H1 (cell line): ENCODE measurements at regions not wholly inside any gene's neighbourhood (a gene's known extent, or its start where the extent isn't known, plus 50 kb on each side); places are given as distances from the start of the nearest gene placed in this dataset.

Experiments used
- CTCF ChIA-PET: fragments of 300-600 bp; sonication (Branson Sonifier 250); formaldehyde crosslinking; loops from one replicate; lab custom pipeline; 2021; ENCODE audit not compliant: partially characterized antibody; lab: Charles Lee
- POLR2A ChIA-PET: fragments of 300-600 bp; sonication (Branson Sonifier 250); formaldehyde crosslinking; loops from one replicate; lab custom pipeline; 2021; ENCODE audit warnings: inconsistent platforms; ENCODE audit not compliant: partially characterized antibody; lab: Charles Lee
- DNase-seq, 2 experiments: peaks; one replicate each; pipeline versions ENCODE4 v3.0.0 to v3.0.0-alpha.2; 2010 to 2022; ENCODE audit warnings: low spot score in 2 of 2, low read depth in 1 of 2, mixed read lengths in 1 of 2
- FAIRE-seq: peaks from 2 replicates; lab custom pipeline; 2011; peaks lifted over from hg19 to GRCh38; lab: Jason Lieb, UNC
- H2AFZ ChIP-seq: 2 replicates; pipeline ENCODE4 v1.8.1; 2012; ENCODE audit warnings: low read length, inconsistent platforms
- H2AK5ac ChIP-seq: 2 replicates; pipeline ENCODE4 v1.6.1; 2013; ENCODE audit warnings: low read depth, low read length
- H2BK120ac ChIP-seq: replicated peaks from 2 replicates; pipeline ENCODE3; 2013; ENCODE audit warnings: low read depth, low read length, inconsistent platforms
- H2BK12ac ChIP-seq: 2 replicates; pipeline ENCODE4 v1.6.1; 2013; ENCODE audit warnings: low read depth, low read length
- H2BK15ac ChIP-seq: 2 replicates; pipeline ENCODE4 v1.6.1; 2013; ENCODE audit warnings: low read length
- H2BK20ac ChIP-seq: 2 replicates; pipeline ENCODE4 v1.6.1; 2013; ENCODE audit warnings: low read length
- H2BK5ac ChIP-seq: 2 replicates; pipeline ENCODE4 v1.6.1; 2013; ENCODE audit warnings: low read depth, low read length
- H3K14ac ChIP-seq: 2 replicates; pipeline ENCODE4 v1.6.1; 2013; ENCODE audit warnings: inconsistent platforms; ENCODE audit not compliant: insufficient read length
- H3K18ac ChIP-seq: 2 replicates; pipeline ENCODE4 v1.6.1; 2013; ENCODE audit warnings: low read length; ENCODE audit errors: extremely low read depth
- H3K23ac ChIP-seq: 2 replicates; pipeline ENCODE4 v1.6.1; 2013; ENCODE audit warnings: inconsistent platforms; ENCODE audit not compliant: insufficient read length
- H3K23me2 ChIP-seq: 2 replicates; pipeline ENCODE4 v1.6.1; 2013; ENCODE audit warnings: low read depth, low read length
- H3K27ac ChIP-seq: 2 replicates; pipeline ENCODE4 v1.6.1; 2011; ENCODE audit warnings: low read depth, low read length, inconsistent platforms
- H3K27me3 ChIP-seq, 4 experiments: replicated peaks in 1 of 4; 1 replicate in 1 of 4; 2 replicates in 3 of 4; pipeline versions ENCODE4 v1.6.1 to v1.8.1; 2011 to 2013; ENCODE audit warnings: low read length in 3 of 4, mild to moderate bottlenecking in 3 of 4, inconsistent platforms in 2 of 4, mixed read lengths in 2 of 4, moderate library complexity in 1 of 4; ENCODE audit not compliant: control insufficient read depth in 3 of 4, insufficient read depth in 3 of 4; ENCODE audit errors: extremely low read depth in 1 of 4
- H3K36me3 ChIP-seq, 4 experiments: 2 replicates each; pipeline versions ENCODE4 v1.6.1 to v1.8.1; 2011 to 2013; ENCODE audit warnings: mild to moderate bottlenecking in 4 of 4, low read length in 3 of 4, moderate library complexity in 2 of 4, control low read depth in 1 of 4, inconsistent platforms in 1 of 4; ENCODE audit not compliant: insufficient read depth in 4 of 4, control insufficient read depth in 2 of 4
- H3K4ac ChIP-seq: replicated peaks from 2 replicates; pipeline ENCODE3; 2013; ENCODE audit warnings: low read length, low read depth, mixed read lengths, inconsistent platforms; ENCODE audit not compliant: insufficient read length
- H3K4me1 ChIP-seq, 4 experiments: replicated peaks in 1 of 4; 1 replicate in 1 of 4; 2 replicates in 3 of 4; pipeline versions ENCODE4 v1.6.1 to v1.8.1; 2011 to 2013; ENCODE audit warnings: low read length in 3 of 4, inconsistent platforms in 2 of 4, mixed read lengths in 1 of 4; ENCODE audit not compliant: insufficient read depth in 4 of 4, control insufficient read depth in 3 of 4
- H3K4me2 ChIP-seq, 2 experiments: 2 replicates each; pipeline versions ENCODE4 v1.6.1 to v1.8.1; 2011 to 2013; ENCODE audit warnings: low read depth in 2 of 2, low read length in 2 of 2, control low read depth in 1 of 2, inconsistent platforms in 1 of 2, mild to moderate bottlenecking in 1 of 2; ENCODE audit not compliant: insufficient read depth in 1 of 2
- H3K4me3 ChIP-seq, 4 experiments: fragments of 200-600, 300-600 bp in 1 of 4; sonication (generic), shearing (Covaris generic), sonication (Bioruptor Twin) in 1 of 4; 2 replicates each; pipeline versions ENCODE4 v1.5.1 to v1.8.1; 2011 to 2016; ENCODE audit warnings: low read length in 4 of 4, low read depth in 3 of 4, control low read depth in 2 of 4, inconsistent platforms in 2 of 4, mild to moderate bottlenecking in 2 of 4, mixed read lengths in 1 of 4, moderate library complexity in 1 of 4; ENCODE audit not compliant: insufficient read depth in 2 of 4; ENCODE audit errors: extremely low read depth in 1 of 4
- H3K56ac ChIP-seq: replicated peaks from 2 replicates; pipeline ENCODE3; 2013; ENCODE audit warnings: low read depth, mild to moderate bottlenecking, mixed read lengths, low read length, inconsistent platforms; ENCODE audit not compliant: insufficient read length
- H3K79me1 ChIP-seq: 2 replicates; pipeline ENCODE4 v1.6.1; 2013; ENCODE audit warnings: low read depth, low read length, control low read depth
- H3K79me2 ChIP-seq, 2 experiments: 2 replicates each; pipeline versions ENCODE4 v1.6.1 to v1.8.1; 2012 to 2013; ENCODE audit warnings: low read length in 2 of 2, mild to moderate bottlenecking in 2 of 2, inconsistent platforms in 1 of 2; ENCODE audit not compliant: insufficient read depth in 2 of 2, control insufficient read depth in 1 of 2
- H3K9ac ChIP-seq, 4 experiments: replicated peaks in 1 of 4; 1 replicate in 1 of 4; 2 replicates in 3 of 4; pipeline versions ENCODE4 v1.6.1 to v1.8.1; 2011 to 2013; ENCODE audit warnings: low read depth in 3 of 4, low read length in 3 of 4, control low read depth in 2 of 4, mild to moderate bottlenecking in 2 of 4, moderate library complexity in 2 of 4, inconsistent platforms in 1 of 4; ENCODE audit errors: extremely low read depth in 1 of 4
- H3K9me3 ChIP-seq, 2 experiments: 2 replicates each; pipeline versions ENCODE4 v1.6.1 to v1.8.1; 2012 to 2013; ENCODE audit warnings: mild to moderate bottlenecking in 2 of 2, moderate library complexity in 2 of 2, control low read depth in 1 of 2, inconsistent platforms in 1 of 2, low read depth in 1 of 2, low read length in 1 of 2, mixed read lengths in 1 of 2; ENCODE audit not compliant: insufficient read depth in 2 of 2
- H4K20me1 ChIP-seq, 2 experiments: replicated peaks in 1 of 2; 2 replicates each; pipeline versions ENCODE3 to v1.8.1; 2011 to 2013; ENCODE audit warnings: inconsistent platforms in 2 of 2, low read length in 2 of 2, mild to moderate bottlenecking in 1 of 2; ENCODE audit not compliant: insufficient read depth in 2 of 2, control insufficient read depth in 1 of 2
- H4K5ac ChIP-seq: 2 replicates; pipeline ENCODE4 v1.6.1; 2013; ENCODE audit warnings: low read length, low read depth, mixed read lengths, inconsistent platforms; ENCODE audit not compliant: insufficient read length
- H4K8ac ChIP-seq: 2 replicates; pipeline ENCODE4 v1.8.0; 2013; ENCODE audit warnings: mild to moderate bottlenecking, moderate library complexity, low read length, inconsistent platforms; ENCODE audit not compliant: insufficient read depth; ENCODE audit errors: extremely low read depth
- H4K91ac ChIP-seq: replicated peaks from 2 replicates; pipeline ENCODE3; 2013; ENCODE audit warnings: low read length, mixed read lengths, inconsistent platforms; ENCODE audit not compliant: insufficient read length
- KDM1A ChIP-seq: fragments of 200-600, 300-600 bp; sonication (generic); IDR thresholded peaks from 2 replicates; pipeline ENCODE4 v1.7.1; 2016; ENCODE audit warnings: mild to moderate bottlenecking, low read length, borderline replicate concordance
- MAFK ChIP-seq: IDR thresholded peaks from 2 replicates; pipeline ENCODE4 v1.6.1; 2012; ENCODE audit warnings: low read depth, mild to moderate bottlenecking, improper control_type of control experiment, low read length
- RFX5 ChIP-seq: IDR thresholded peaks from 2 replicates; pipeline ENCODE4 v1.6.1; 2011; ENCODE audit warnings: low read depth, low read length, improper control_type of control experiment, borderline replicate concordance
- TAF1 ChIP-seq: IDR thresholded peaks from 2 replicates; pipeline ENCODE4 v1.6.1; 2011; ENCODE audit warnings: mild to moderate bottlenecking, low read depth, low read length
- WGBS, 2 experiments: shearing (Covaris generic) in 1 of 2; methylation state at CpG; one replicate each; pipeline versions ENCODE4 v1.1.6 to v1.1.7; 2013 to 2015; ENCODE audit warnings: low lambda C conversion rate in 2 of 2, mixed read lengths in 2 of 2, inconsistent platforms in 1 of 2, low coverage in 1 of 2, missing lambda C conversion rate in 1 of 2; ENCODE audit not compliant: insufficient replicate concordance in 2 of 2, insufficient coverage in 1 of 2, insufficient read length in 1 of 2; ENCODE audit errors: extremely low coverage in 1 of 2, missing lambda C conversion rate in 1 of 2; 5-methylcytosine and 5-hydroxymethylcytosine counted together

GRCh38 chr2:217285926-217286325 is 426.1 kb upstream of the TNP1 start:
- no peak overlapping the region for H3K23ac ChIP-seq
- no peaks in the 10 kb centered on the region; the same call in 1 of the 2 replicates for H3K23me2 ChIP-seq
- no peak overlapping the region for H3K4me2 ChIP-seq
- H3K56ac ChIP-seq: no peak overlapping the region
- no peak overlapping the region for H2AFZ ChIP-seq
- peaks cover 16% of the 10 kb centered on the region in 2 experiments for H3K9me3 ChIP-seq
- no peak overlapping the region for H4K91ac ChIP-seq
- H4K20me1 ChIP-seq: no peaks in the 10 kb centered on the region
- H2AK5ac ChIP-seq: no peak overlapping the region
- H2BK12ac ChIP-seq: no peak overlapping the region
- H4K8ac ChIP-seq: no peak overlapping the region
- H3K79me2 ChIP-seq: no peaks in the 10 kb centered on the region
- no peak overlapping the region for H2BK5ac ChIP-seq
- no peak for DNase-seq
- no peak overlapping the region for H4K5ac ChIP-seq
- no peak overlapping the region for H3K27ac ChIP-seq
- H2BK15ac ChIP-seq: no peak overlapping the region
- POLR2A ChIA-PET: no interaction called here
- H3K14ac ChIP-seq: no peak overlapping the region
- H3K4me3 ChIP-seq: no peak overlapping the region
- 90% methylated on average over 4 of the region's 4 CpGs; no CpG with 5 or more reads in 1 of the 2 experiments for WGBS, 2 experiments
- no peak overlapping the region for H3K18ac ChIP-seq
- no peaks in the 10 kb centered on the region; a peak in 1 of 7 replicates for H3K27me3 ChIP-seq
- H2BK20ac ChIP-seq: no peak overlapping the region
- no peak overlapping the region for H3K9ac ChIP-seq
- H3K4ac ChIP-seq: no peak overlapping the region
- CTCF ChIA-PET: interaction anchor here (1.0 kb wide), 1 partner anchor 225 kb away, joined by 4 read pairs; no protein-coding TSS in a partner anchor
- peaks cover 3 to 10% (median 5%) of the 10 kb centered on the region in 4 experiments; a peak in 4 of 7 replicates for H3K4me1 ChIP-seq
- peaks cover 0 to 4% (median 0%) of the 10 kb centered on the region in 4 experiments; a peak in 2 of 8 replicates for H3K36me3 ChIP-seq
- H3K79me1 ChIP-seq: no peaks in the 10 kb centered on the region
- H2BK120ac ChIP-seq: no peak overlapping the region
- no peak for FAIRE-seq
- TF ChIP-seq MAFK: no peak
- no peak for TF ChIP-seq TAF1
- no peak for TF ChIP-seq KDM1A
- TF ChIP-seq RFX5: no peak
